GM12864 (cell line): ENCODE measurements at regions not wholly inside any gene's neighbourhood (a gene's known extent, or its start where the extent isn't known, plus 50 kb on each side); places are given as distances from the start of the nearest gene placed in this dataset.

Source experiments
- DNase-seq: peaks from one replicate; pipeline ENCODE4 v3.0.0-alpha.2; 2011; ENCODE audit warnings: low read depth
- H3K4me3 ChIP-seq: 2 replicates; pipeline ENCODE4 v1.5.1; 2011; ENCODE audit warnings: mild to moderate bottlenecking, low read depth, low read length, control low read depth
- TF ChIP-seq, protein P1 (sequence below): IDR thresholded peaks from 2 replicates; pipeline ENCODE4 v1.5.1; 2011; ENCODE audit warnings: low read depth, mild to moderate bottlenecking, moderate library complexity, low read length, control low read depth, inconsistent platforms; ENCODE audit errors: missing control alignments

- TF ChIP-seq, protein P1, sequence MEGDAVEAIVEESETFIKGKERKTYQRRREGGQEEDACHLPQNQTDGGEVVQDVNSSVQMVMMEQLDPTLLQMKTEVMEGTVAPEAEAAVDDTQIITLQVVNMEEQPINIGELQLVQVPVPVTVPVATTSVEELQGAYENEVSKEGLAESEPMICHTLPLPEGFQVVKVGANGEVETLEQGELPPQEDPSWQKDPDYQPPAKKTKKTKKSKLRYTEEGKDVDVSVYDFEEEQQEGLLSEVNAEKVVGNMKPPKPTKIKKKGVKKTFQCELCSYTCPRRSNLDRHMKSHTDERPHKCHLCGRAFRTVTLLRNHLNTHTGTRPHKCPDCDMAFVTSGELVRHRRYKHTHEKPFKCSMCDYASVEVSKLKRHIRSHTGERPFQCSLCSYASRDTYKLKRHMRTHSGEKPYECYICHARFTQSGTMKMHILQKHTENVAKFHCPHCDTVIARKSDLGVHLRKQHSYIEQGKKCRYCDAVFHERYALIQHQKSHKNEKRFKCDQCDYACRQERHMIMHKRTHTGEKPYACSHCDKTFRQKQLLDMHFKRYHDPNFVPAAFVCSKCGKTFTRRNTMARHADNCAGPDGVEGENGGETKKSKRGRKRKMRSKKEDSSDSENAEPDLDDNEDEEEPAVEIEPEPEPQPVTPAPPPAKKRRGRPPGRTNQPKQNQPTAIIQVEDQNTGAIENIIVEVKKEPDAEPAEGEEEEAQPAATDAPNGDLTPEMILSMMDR, result no peak
- H3K4me3 ChIP-seq, result no peak overlapping the region
- DNase-seq, result no peak
These were observed 61.8 kb upstream of the MAMDC2 start for GRCh38 chr9:69981686-69982445.

DNA sequence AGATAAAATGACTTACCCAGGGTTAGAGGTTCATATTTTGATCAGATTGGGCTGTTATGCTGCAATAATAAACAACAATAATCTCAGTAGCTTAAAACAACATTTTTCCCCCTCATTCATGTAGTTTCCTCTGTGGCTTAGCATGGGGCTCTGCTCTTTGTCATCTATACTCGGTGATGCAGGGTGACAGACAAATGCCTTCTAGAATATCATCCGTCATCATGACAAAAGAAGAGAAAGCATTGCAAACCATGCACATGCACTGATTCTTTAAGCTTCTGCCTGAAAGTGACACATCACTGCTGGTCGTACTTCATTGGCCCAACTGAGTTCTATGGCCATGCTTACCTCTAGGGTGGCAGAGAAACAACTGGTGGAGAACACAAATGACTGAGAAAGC lies 58.8 kb upstream of the MAMDC2 start:
- no peak for DNase-seq

DNA sequence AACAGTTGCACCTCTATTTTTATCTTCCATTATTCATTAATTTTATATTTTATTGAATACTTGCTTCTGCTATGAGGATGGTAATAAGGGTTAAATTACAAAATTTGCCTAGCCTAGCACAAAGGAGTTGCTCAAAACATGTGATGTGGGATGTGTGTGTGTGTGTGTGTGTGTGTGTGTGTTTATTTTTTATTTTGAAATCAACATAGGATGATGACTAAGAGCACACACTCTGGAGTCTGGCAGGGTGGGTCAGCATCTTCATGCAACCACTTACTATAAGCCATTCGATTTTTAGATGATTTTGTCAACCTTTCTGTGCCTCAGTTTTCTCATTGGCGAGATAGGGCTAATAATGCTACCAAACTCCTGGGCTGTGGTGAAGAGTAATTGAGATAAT lies 57.7 kb upstream of the MAMDC2 start:
- TF ChIP-seq, protein P1, result no peak
- DNase-seq, result no peak
- no peak overlapping the region for H3K4me3 ChIP-seq

More for the DNA sequence above, 58.8 kb upstream of the MAMDC2 start:
- H3K4me3 ChIP-seq, result no peak overlapping the region
- TF ChIP-seq, protein P1, result no peak

- TF ChIP-seq, protein P1, result no peak
- no peak for DNase-seq
These were observed 56.7 kb upstream of the MAMDC2 start for GRCh38 chr9:69986970-69987369.

DNA sequence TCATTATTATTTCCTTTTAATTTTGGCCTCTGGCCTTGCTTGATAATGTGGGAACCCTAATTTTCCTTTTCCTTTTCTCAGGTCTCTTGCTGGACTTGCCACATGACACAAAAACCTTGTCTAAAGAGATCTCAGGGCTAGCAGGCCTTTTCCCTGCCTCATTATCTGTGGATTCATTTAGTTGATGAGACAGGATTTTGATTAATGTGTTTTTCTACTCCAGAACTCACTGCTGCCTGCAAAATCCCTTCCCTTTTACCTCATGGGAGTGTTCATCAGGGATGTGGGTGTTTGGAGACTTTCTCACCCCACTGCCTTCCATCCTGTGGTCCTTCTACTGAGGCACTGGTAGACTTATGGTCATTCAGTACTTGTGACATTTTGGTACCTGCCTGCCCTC lies 56.2 kb upstream of the MAMDC2 start:
- no peak for DNase-seq
- TF ChIP-seq, protein P1, result no peak
- H3K4me3 ChIP-seq, result no peak overlapping the region

More at GRCh38 chr9:69986970-69987369, 56.7 kb upstream of the MAMDC2 start:
- no peak overlapping the region for H3K4me3 ChIP-seq

DNA sequence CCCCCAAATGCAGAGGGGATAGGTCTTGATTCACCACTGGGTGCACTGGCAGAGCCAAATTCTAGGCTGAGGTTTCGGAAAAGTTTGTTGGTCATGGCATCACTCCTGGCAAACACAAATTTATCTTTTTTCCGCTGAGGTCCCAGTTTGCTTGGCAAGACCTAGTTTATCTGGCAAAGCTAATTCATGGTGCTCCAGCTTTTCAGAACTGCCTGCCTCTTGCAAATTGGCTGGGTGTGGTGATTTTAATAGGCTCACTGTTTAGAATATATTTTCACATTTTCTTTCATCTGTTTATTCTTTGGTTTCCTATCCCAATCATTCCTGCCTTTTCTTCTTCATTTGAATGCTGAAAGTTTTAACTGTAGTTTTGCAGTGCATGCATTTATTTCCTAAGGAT lies 50.5 kb upstream of the MAMDC2 start:
- TF ChIP-seq, protein P1, result no peak
- H3K4me3 ChIP-seq, result no peak overlapping the region
- no peak for DNase-seq
